ENCODE measurements at regions not wholly inside any gene's neighbourhood (a gene's known extent, or its start where the extent isn't known, plus 50 kb on each side); places are given as distances from the start of the nearest gene placed in this dataset.

DNA sequence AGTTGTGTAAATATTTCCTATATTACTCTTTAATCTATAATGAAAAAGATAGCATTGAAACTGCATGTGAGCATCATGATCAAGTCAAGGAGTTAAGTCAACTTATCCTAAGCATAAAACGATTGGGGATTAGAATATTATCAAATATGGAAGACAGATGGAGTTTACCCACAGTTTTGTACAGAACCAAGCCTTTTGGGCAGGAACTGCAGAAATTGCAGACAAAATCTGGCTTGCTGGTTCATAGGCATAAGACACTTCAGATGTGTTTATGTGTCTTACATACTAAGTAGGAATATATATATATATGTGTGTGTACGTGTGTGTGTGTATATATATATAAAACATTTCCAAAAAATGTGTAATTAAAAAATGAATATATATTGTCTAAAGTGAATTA, 375.4 kb upstream of the TPK1 start:
- intact Hi-C loops (cut with DNase I), result no loop called here
- no peak overlapping the region for H3K4me3 ChIP-seq
- no peaks in the 10 kb centered on the region for H3K9me3 ChIP-seq
- H3K36me3 ChIP-seq, result no peaks in the 10 kb centered on the region
- no peak for DNase-seq (ENCODE audit: extremely low spot score in 2 of 2)
- no peak overlapping the region for H3K27ac ChIP-seq
- no peaks in the 10 kb centered on the region for H3K4me1 ChIP-seq
- no peak for TF ChIP-seq POLR2A (IDR thresholded peaks at IDR 0.05)
- TF ChIP-seq, protein P1, sequence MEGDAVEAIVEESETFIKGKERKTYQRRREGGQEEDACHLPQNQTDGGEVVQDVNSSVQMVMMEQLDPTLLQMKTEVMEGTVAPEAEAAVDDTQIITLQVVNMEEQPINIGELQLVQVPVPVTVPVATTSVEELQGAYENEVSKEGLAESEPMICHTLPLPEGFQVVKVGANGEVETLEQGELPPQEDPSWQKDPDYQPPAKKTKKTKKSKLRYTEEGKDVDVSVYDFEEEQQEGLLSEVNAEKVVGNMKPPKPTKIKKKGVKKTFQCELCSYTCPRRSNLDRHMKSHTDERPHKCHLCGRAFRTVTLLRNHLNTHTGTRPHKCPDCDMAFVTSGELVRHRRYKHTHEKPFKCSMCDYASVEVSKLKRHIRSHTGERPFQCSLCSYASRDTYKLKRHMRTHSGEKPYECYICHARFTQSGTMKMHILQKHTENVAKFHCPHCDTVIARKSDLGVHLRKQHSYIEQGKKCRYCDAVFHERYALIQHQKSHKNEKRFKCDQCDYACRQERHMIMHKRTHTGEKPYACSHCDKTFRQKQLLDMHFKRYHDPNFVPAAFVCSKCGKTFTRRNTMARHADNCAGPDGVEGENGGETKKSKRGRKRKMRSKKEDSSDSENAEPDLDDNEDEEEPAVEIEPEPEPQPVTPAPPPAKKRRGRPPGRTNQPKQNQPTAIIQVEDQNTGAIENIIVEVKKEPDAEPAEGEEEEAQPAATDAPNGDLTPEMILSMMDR (IDR thresholded peaks at IDR 0.05), result no peak
- no peak for TF ChIP-seq POLR2AphosphoS5 (IDR thresholded peaks at IDR 0.05; ENCODE audit: insufficient read depth in 1 of 2, low read depth in 1 of 2)
- H3K27me3 ChIP-seq, result no peaks in the 10 kb centered on the region

DNA sequence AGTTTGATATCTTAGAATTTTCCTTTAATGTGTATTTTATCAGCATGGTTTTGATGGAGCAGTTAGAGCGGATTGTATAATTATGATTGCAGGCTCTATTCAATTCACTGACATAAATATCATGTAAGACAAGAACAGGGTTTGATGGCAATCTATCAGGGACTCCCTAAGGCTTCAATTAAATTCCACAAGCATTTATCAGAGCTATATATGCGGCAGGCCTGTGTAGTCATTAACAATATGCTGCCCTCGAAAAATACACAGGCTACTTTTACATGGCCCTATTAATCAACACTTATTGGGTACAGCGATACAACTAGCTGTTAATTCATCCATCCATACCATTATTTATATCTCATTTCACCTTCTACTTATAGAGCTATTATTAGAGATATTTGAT, 358.1 kb upstream of the TPK1 start:
- Histone ChIP-seq H3K4me1 (no peaks in the 10 kb centered on the region), H3K4me3 (no peak overlapping the region), H3K9me3 (no peaks in the 10 kb centered on the region), H3K27me3 (no peaks in the 10 kb centered on the region), H3K27ac (no peak overlapping the region), H3K36me3 (no peaks in the 10 kb centered on the region)
- TF ChIP-seq, protein P1 (IDR thresholded peaks at IDR 0.05), result no peak
- TF ChIP-seq POLR2A (IDR thresholded peaks at IDR 0.05) (no peak), POLR2AphosphoS5 (IDR thresholded peaks at IDR 0.05; ENCODE audit: insufficient read depth in 1 of 2, low read depth in 1 of 2) (no peak)
- intact Hi-C loops (cut with DNase I), result no loop called here
- DNase-seq (ENCODE audit: extremely low spot score in 2 of 2), result no peak

DNA sequence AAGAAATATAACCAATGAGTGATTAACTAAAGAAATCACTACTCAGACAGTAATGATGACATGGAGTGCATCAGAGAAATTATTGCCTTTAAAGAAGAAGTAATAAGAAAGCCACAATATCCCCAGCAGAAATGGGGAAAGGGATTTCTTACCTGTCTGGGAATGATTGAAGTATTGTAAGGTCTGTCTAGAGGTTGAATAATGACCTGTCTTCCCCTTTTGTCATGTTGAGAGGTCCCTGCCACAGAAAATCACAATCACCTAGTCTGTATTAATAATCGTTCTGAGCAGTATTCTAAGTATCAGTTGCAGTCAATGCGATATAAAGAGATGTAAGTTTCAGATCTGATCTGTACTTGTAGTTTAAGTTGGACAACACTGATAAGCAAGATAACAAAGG, 349.1 kb upstream of the TPK1 start:
- H3K36me3 ChIP-seq, result no peaks in the 10 kb centered on the region
- no peak for DNase-seq (ENCODE audit: extremely low spot score in 2 of 2)
- intact Hi-C loops (cut with DNase I), result no loop called here
- H3K4me1 ChIP-seq, result no peaks in the 10 kb centered on the region
- TF ChIP-seq, protein P1 (IDR thresholded peaks at IDR 0.05), result no peak
- no peak for TF ChIP-seq POLR2A (IDR thresholded peaks at IDR 0.05)
- no peak for TF ChIP-seq POLR2AphosphoS5 (IDR thresholded peaks at IDR 0.05; ENCODE audit: insufficient read depth in 1 of 2, low read depth in 1 of 2)
- H3K9me3 ChIP-seq, result no peaks in the 10 kb centered on the region
- no peak overlapping the region for H3K4me3 ChIP-seq
- H3K27ac ChIP-seq, result no peak overlapping the region
- H3K27me3 ChIP-seq, result no peaks in the 10 kb centered on the region

DNA sequence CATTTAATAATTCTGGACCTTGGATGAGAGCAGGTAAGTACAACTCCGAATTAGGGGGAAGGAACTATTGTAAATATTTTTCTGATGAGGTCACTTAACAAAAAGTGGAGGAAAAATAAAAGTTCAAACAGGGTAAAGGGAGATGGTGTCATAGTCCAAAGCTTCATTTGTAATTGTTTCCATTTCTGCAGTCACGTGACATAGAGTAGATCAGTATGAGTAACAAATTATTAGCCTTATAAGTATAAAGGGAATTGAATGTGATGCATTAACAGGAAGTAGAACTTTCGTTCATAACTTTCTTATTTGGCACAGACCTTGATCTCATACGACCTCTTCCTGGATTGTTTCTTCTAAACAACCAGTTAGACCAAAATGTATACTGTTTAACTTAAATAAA, 347.2 kb upstream of the TPK1 start:
- intact Hi-C loops (cut with DNase I), result no loop called here
- no peaks in the 10 kb centered on the region for H3K27me3 ChIP-seq
- H3K4me3 ChIP-seq, result no peak overlapping the region
- H3K36me3 ChIP-seq, result no peaks in the 10 kb centered on the region
- H3K4me1 ChIP-seq, result no peaks in the 10 kb centered on the region
- TF ChIP-seq POLR2A (IDR thresholded peaks at IDR 0.05) (no peak), POLR2AphosphoS5 (IDR thresholded peaks at IDR 0.05; ENCODE audit: insufficient read depth in 1 of 2, low read depth in 1 of 2) (no peak)
- TF ChIP-seq, protein P1 (IDR thresholded peaks at IDR 0.05), result no peak
- no peaks in the 10 kb centered on the region for H3K9me3 ChIP-seq
- no peak overlapping the region for H3K27ac ChIP-seq
- DNase-seq (ENCODE audit: extremely low spot score in 2 of 2), result no peak

DNA sequence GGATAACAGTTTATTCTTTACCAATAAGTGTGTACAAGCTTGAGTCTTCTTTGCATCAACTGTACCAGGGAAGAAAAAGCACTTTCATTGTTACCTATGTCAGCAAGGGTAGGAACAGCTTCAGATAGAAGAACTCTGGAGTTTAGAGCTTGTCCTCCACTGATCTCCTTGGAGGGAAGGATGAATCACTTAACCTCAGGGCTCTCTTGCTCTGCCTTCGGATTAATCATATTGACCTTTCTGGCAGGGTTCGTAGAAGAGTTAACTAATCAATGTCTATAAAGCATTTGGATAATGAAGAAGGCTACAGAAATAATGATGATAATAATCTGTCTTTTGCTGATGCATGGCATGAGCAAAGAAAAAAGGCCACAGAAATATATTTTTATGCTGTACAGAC, 339.5 kb upstream of the TPK1 start:
- H3K36me3 ChIP-seq, result no peaks in the 10 kb centered on the region
- no peak for DNase-seq (ENCODE audit: extremely low spot score in 2 of 2)

More for the DNA sequence above, 339.5 kb upstream of the TPK1 start:
- Histone ChIP-seq H3K27ac (no peak overlapping the region), H3K4me1 (no peaks in the 10 kb centered on the region), H3K4me3 (no peak overlapping the region), H3K27me3 (no peaks in the 10 kb centered on the region), H3K9me3 (no peaks in the 10 kb centered on the region)
- TF ChIP-seq POLR2AphosphoS5 (IDR thresholded peaks at IDR 0.05; ENCODE audit: insufficient read depth in 1 of 2, low read depth in 1 of 2) (no peak), POLR2A (IDR thresholded peaks at IDR 0.05) (no peak)
- TF ChIP-seq, protein P1 (IDR thresholded peaks at IDR 0.05), result no peak
- intact Hi-C loops (cut with DNase I), result no loop called here
